IMR-90 (cell line): ENCODE measurements at regions not wholly inside any gene's neighbourhood (a gene's known extent, or its start where the extent isn't known, plus 50 kb on each side); places are given as distances from the start of the nearest gene placed in this dataset.

ENCODE experiments used
- BHLHE40 ChIP-seq: fragments of 150-350 bp; IDR thresholded peaks from 2 replicates; pipeline ENCODE4 v1.6.1; 2016; ENCODE audit warnings: mild to moderate bottlenecking, low read depth, low read length
- CEBPB ChIP-seq: IDR thresholded peaks from 2 replicates; pipeline ENCODE4 v1.6.1; 2012; ENCODE audit warnings: low read depth, low read length, improper control_type of control experiment
- CHD1 ChIP-seq: IDR thresholded peaks from 2 replicates; pipeline ENCODE4 v1.6.1; 2012; ENCODE audit warnings: low read depth, low read length, improper control_type of control experiment
- POLR2A ChIP-seq: IDR thresholded peaks from 2 replicates; pipeline ENCODE4 v1.6.1; 2012; ENCODE audit warnings: mild to moderate bottlenecking, low read depth, low read length
- RFX5 ChIP-seq: IDR thresholded peaks from 2 replicates; pipeline ENCODE4 v1.8.0; 2012; ENCODE audit warnings: low read depth, mild to moderate bottlenecking, low read length, moderate library complexity
- SMC3 ChIP-seq: fragments of 150-350 bp; IDR thresholded peaks from 2 replicates; pipeline ENCODE4 v1.6.1; 2016; ENCODE audit warnings: low read depth, mild to moderate bottlenecking, antibody characterized with exemption, low read length, moderate library complexity
- TF ChIP-seq, protein P1 (sequence below): conservative IDR thresholded peaks from 2 replicates; pipeline ENCODE4 v1.5.1; 2012; ENCODE audit warnings: mild to moderate bottlenecking, low read depth, low read length, improper control_type of control experiment
- TF ChIP-seq, protein P2 (sequence below): fragments of 150-350 bp; IDR thresholded peaks from 2 replicates; pipeline ENCODE4 v1.6.1; 2017; ENCODE audit warnings: mild to moderate bottlenecking, antibody characterized with exemption, low read length, low read depth
- TF ChIP-seq, protein P3 (sequence below): fragments of 150-350 bp; IDR thresholded peaks from 2 replicates; pipeline ENCODE4 v1.6.1; 2016; ENCODE audit warnings: low read depth, mild to moderate bottlenecking, low read length, moderate library complexity, borderline replicate concordance

DNA sequence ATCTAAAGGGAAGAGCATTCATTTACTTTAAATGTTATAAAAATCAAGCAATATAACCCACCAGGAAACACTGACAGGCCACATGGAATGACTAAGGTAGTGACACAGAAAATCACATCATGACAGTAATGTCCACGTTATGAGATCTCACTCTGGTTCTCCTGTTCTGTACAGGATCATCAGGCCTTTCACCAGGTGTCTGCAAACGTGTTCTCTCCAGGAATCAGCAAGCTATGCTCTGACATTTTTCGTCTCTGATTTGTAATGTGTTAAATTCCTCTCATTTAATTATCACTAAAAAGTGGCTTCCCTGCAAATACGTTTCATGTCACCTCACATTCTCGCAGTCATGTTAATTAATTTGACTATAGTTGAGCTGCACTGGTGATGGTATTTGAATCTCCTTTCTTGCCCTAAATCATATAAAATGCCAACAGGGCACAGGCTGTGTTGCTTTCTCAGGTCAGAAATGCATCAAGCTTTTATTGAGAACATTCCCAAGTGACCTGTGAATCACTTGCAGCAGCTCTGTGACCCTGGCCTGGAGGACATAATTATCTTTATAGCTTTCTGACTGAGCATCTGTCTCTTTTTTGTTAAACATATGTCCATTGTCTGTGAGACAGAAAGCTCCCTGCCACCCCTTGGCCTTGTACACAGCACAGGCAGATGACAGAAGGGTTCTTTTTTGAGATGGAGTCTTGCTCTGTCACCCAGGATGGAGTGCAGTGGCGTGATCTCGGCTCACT, 196.2 kb downstream of the DIRAS2 start:
- TF ChIP-seq, protein P1, sequence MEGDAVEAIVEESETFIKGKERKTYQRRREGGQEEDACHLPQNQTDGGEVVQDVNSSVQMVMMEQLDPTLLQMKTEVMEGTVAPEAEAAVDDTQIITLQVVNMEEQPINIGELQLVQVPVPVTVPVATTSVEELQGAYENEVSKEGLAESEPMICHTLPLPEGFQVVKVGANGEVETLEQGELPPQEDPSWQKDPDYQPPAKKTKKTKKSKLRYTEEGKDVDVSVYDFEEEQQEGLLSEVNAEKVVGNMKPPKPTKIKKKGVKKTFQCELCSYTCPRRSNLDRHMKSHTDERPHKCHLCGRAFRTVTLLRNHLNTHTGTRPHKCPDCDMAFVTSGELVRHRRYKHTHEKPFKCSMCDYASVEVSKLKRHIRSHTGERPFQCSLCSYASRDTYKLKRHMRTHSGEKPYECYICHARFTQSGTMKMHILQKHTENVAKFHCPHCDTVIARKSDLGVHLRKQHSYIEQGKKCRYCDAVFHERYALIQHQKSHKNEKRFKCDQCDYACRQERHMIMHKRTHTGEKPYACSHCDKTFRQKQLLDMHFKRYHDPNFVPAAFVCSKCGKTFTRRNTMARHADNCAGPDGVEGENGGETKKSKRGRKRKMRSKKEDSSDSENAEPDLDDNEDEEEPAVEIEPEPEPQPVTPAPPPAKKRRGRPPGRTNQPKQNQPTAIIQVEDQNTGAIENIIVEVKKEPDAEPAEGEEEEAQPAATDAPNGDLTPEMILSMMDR = no peak
- no peak for TF ChIP-seq CHD1
- TF ChIP-seq RFX5 = no peak
- no peak for TF ChIP-seq POLR2A
- TF ChIP-seq BHLHE40 = no peak
- no peak for TF ChIP-seq CEBPB
- TF ChIP-seq, protein P2, sequence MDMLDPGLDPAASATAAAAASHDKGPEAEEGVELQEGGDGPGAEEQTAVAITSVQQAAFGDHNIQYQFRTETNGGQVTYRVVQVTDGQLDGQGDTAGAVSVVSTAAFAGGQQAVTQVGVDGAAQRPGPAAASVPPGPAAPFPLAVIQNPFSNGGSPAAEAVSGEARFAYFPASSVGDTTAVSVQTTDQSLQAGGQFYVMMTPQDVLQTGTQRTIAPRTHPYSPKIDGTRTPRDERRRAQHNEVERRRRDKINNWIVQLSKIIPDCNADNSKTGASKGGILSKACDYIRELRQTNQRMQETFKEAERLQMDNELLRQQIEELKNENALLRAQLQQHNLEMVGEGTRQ = no peak
- TF ChIP-seq, protein P3, sequence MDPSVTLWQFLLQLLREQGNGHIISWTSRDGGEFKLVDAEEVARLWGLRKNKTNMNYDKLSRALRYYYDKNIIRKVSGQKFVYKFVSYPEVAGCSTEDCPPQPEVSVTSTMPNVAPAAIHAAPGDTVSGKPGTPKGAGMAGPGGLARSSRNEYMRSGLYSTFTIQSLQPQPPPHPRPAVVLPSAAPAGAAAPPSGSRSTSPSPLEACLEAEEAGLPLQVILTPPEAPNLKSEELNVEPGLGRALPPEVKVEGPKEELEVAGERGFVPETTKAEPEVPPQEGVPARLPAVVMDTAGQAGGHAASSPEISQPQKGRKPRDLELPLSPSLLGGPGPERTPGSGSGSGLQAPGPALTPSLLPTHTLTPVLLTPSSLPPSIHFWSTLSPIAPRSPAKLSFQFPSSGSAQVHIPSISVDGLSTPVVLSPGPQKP = no peak
- TF ChIP-seq SMC3 = no peak
